ENCODE measurements at regions not wholly inside any gene's neighbourhood (a gene's known extent, or its start where the extent isn't known, plus 50 kb on each side); places are given as distances from the start of the nearest gene placed in this dataset.

- H3K4me1 Mint-ChIP-seq = peaks cover 25% of the 10 kb centered on the region
- no peak overlapping the region for H3K4me3 ChIP-seq (ENCODE audit: low read length)
- TF ChIP-seq CTCF (conservative IDR thresholded peaks at IDR 0.05) = no peak
- no peak overlapping the region for H3K4me3 Mint-ChIP-seq
- H3K9me3 ChIP-seq (ENCODE audit: control insufficient read depth, low read length) = no peaks in the 10 kb centered on the region
- H3K36me3 Mint-ChIP-seq (ENCODE audit: low read depth) = no peaks in the 10 kb centered on the region
- DNase-seq = no peak
- no peak overlapping the region for H3K27ac Mint-ChIP-seq
- 65 to 82% methylated on average over 5 to 10 of the region's 11 CpGs for WGBS, 2 experiments (ENCODE audit: insufficient coverage in 1 of 2, insufficient read length in 1 of 2)
- no peaks in the 10 kb centered on the region for H3K36me3 ChIP-seq (ENCODE audit: control insufficient read depth, insufficient read depth, low read length)
- H3K9me3 Mint-ChIP-seq = no peaks in the 10 kb centered on the region
- H3K27me3 Mint-ChIP-seq (ENCODE audit: insufficient read depth) = no peaks in the 10 kb centered on the region
- H3K27me3 ChIP-seq (ENCODE audit: control insufficient read depth, insufficient read depth, low read length, poor library complexity, severe bottlenecking) = no peaks in the 10 kb centered on the region
- no peak overlapping the region for H3K9ac ChIP-seq (ENCODE audit: extremely low read depth, low read length, poor library complexity, severe bottlenecking)
- H3K27ac ChIP-seq (ENCODE audit: low read depth, low read length) = peak overlapping the region; percentile 75
- H3K4me1 ChIP-seq (ENCODE audit: control insufficient read depth, insufficient read depth, low read length) = no peaks in the 10 kb centered on the region
Observed at GRCh38 chr15:69854521-69855181, 243.1 kb downstream of the TLE3 start.

GRCh38 chr15:69855258-69856000 lies 242.3 kb downstream of the TLE3 start:
- WGBS, 2 experiments (ENCODE audit: insufficient coverage in 1 of 2, insufficient read length in 1 of 2) = 85 to 91% methylated on average over 13 of the region's 13 CpGs
- TF ChIP-seq CTCF (conservative IDR thresholded peaks at IDR 0.05) = no peak
- H3K4me3 Mint-ChIP-seq = no peak overlapping the region

GRCh38 chr15:69857250-69857649 lies 240.5 kb downstream of the TLE3 start:
- Histone ChIP-seq H3K36me3 (ENCODE audit: control insufficient read depth, insufficient read depth, low read length) (no peaks in the 10 kb centered on the region), H3K4me1 (ENCODE audit: control insufficient read depth, insufficient read depth, low read length) (peaks cover 7% of the 10 kb centered on the region), H3K27ac (ENCODE audit: low read depth, low read length) (no peak overlapping the region), H3K4me3 (ENCODE audit: low read length) (no peak overlapping the region), H3K27me3 (ENCODE audit: control insufficient read depth, insufficient read depth, low read length, poor library complexity, severe bottlenecking) (no peaks in the 10 kb centered on the region), H3K9ac (ENCODE audit: extremely low read depth, low read length, poor library complexity, severe bottlenecking) (no peak overlapping the region), H3K9me3 (ENCODE audit: control insufficient read depth, low read length) (no peaks in the 10 kb centered on the region)
- no peak for DNase-seq
- WGBS, 2 experiments (ENCODE audit: insufficient coverage in 1 of 2, insufficient read length in 1 of 2) = 90 to 94% methylated on average over 6 of the region's 6 CpGs
- Mint-ChIP-seq H3K36me3 (ENCODE audit: low read depth) (no peaks in the 10 kb centered on the region), H3K27me3 (ENCODE audit: insufficient read depth) (no peaks in the 10 kb centered on the region), H3K9me3 (no peaks in the 10 kb centered on the region), H3K4me3 (no peak overlapping the region), H3K27ac (no peak overlapping the region), H3K4me1 (peaks cover 38% of the 10 kb centered on the region)
- TF ChIP-seq CTCF (conservative IDR thresholded peaks at IDR 0.05) = no peak

More at GRCh38 chr15:69855258-69856000, 242.3 kb downstream of the TLE3 start:
- Mint-ChIP-seq H3K4me1 (peaks cover 28% of the 10 kb centered on the region), H3K9me3 (no peaks in the 10 kb centered on the region), H3K27me3 (ENCODE audit: insufficient read depth) (no peaks in the 10 kb centered on the region), H3K36me3 (ENCODE audit: low read depth) (no peaks in the 10 kb centered on the region), H3K27ac (no peak overlapping the region)
- H3K27ac ChIP-seq (ENCODE audit: low read depth, low read length) = peak overlapping the region; percentile 75
- no peak overlapping the region for H3K9ac ChIP-seq (ENCODE audit: extremely low read depth, low read length, poor library complexity, severe bottlenecking)
- H3K4me1 ChIP-seq (ENCODE audit: control insufficient read depth, insufficient read depth, low read length) = no peaks in the 10 kb centered on the region
- H3K27me3 ChIP-seq (ENCODE audit: control insufficient read depth, insufficient read depth, low read length, poor library complexity, severe bottlenecking) = no peaks in the 10 kb centered on the region
- H3K36me3 ChIP-seq (ENCODE audit: control insufficient read depth, insufficient read depth, low read length) = no peaks in the 10 kb centered on the region
- no peak overlapping the region for H3K4me3 ChIP-seq (ENCODE audit: low read length)
- no peak for DNase-seq
- no peaks in the 10 kb centered on the region for H3K9me3 ChIP-seq (ENCODE audit: control insufficient read depth, low read length)

Data from endodermal cell (in vitro differentiated cells).